ENCODE measurements at regions not wholly inside any gene's neighbourhood (a gene's known extent, or its start where the extent isn't known, plus 50 kb on each side); places are given as distances from the start of the nearest gene placed in this dataset.

DNA sequence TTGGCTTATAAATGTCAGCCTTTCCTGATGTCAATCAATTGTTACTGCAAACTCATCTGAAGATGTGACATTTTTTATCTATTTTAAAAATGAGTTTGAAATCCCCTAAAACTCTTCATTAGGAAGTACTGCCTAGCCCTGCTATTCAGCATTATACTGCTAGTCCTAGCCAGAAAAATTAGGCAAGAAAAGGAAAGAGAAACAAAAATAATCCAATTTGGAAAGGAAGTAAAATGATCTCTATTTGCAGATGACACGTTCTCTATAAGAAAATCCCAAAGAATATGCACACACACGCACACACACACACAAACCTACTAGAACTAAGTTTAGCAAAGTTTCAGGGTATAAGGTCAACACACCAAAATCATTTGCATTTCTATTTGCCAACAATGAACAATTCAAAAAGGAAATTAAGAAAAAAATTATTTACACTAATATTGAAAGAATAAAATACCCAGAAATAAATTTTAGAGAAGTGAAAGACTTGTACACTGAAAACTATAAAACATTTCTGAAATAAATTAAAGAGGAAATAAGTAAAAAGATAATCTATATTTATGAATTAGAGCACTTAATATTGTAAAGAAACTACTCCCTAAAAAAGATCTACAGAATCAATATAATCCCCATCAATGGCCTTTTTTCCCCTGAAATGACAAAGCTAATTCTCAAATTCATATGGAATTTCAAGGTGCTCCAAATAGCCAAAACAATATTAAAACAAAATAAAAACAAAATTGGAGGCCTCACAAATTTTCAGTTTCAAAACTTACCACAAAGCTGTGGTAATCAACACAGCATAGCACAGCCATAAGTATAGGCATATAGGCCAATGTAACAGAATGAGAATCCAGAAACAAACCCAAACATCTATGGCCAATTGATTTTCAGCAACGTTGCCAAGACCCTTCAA, 433.7 kb upstream of the TRIB2 start:
- WGBS, 2 donors = 82 to 85% methylated on average over 3 of the region's 3 CpGs
- intact Hi-C loops (cut with DNase I; ENCODE audit: low total_unique reads) = no loop called here

GRCh38 chr2:12284037-12284436, 432.7 kb upstream of the TRIB2 start:
- 79 to 85% methylated on average over 5 of the region's 5 CpGs for WGBS, 2 donors
- no peak for TF ChIP-seq CTCF (IDR thresholded peaks at IDR 0.05)
- no peak for TF ChIP-seq POLR2A (IDR thresholded peaks at IDR 0.05)
- no peak overlapping the region for H3K4me3 ChIP-seq (ENCODE audit: low read depth, poor library complexity, severe bottlenecking)
- intact Hi-C loops (cut with DNase I; ENCODE audit: low total_unique reads) = no loop called here
- no peak for DNase-seq (ENCODE audit: low spot score in 2 of 2)

More for the DNA sequence above, 433.7 kb upstream of the TRIB2 start:
- no peak for DNase-seq (ENCODE audit: low spot score in 2 of 2)
- TF ChIP-seq CTCF (IDR thresholded peaks at IDR 0.05) (no peak), POLR2A (IDR thresholded peaks at IDR 0.05) (no peak)
- H3K4me3 ChIP-seq (ENCODE audit: low read depth, poor library complexity, severe bottlenecking) = no peak overlapping the region

DNA sequence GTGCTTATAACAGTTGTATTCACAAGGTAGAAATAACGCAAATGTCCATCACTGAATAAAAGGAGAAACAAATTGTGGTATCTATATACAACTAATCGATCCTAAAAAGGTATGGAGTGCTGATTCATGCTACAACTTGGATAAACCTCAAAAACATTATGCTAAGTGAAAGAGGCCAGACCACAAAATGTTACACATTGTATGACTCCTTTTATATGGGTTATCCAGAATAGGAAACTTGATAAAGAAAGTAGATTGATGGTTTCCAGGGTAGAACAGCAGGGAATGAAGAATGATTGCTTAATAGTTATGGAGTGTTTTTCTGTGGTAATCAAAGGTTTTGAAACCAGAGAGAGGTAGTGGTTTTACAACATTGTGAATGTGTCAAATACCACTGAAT, 432.2 kb upstream of the TRIB2 start:
- 76 to 80% methylated on average over 2 of the region's 2 CpGs for WGBS, 2 donors
- TF ChIP-seq POLR2A (IDR thresholded peaks at IDR 0.05) = no peak
- TF ChIP-seq CTCF (IDR thresholded peaks at IDR 0.05) = no peak
- intact Hi-C loops (cut with DNase I; ENCODE audit: low total_unique reads) = no loop called here
- DNase-seq (ENCODE audit: low spot score in 2 of 2) = no peak
- no peak overlapping the region for H3K4me3 ChIP-seq (ENCODE audit: low read depth, poor library complexity, severe bottlenecking)

DNA sequence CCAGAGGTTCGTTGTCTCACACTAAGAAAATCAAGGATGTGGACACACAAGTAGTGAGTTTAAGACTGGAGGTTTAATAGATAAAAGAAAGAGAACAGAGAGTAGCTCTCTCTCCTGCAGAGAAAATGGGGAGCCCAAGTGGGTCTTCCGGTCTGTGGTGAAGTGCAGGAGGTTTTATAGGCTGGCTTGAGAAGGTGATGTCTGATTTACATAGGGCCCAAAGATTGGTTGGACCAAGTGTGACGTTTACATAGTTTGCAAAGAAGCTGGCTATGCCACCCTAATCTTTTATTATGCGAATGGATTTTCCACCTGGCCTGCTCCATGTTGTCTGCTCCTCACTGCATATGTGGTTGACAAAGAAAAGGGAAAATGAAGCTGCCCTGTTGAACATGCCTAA, 430.4 kb upstream of the TRIB2 start:
- intact Hi-C loops (cut with DNase I; ENCODE audit: low total_unique reads) = no loop called here
- no peak overlapping the region for H3K4me3 ChIP-seq (ENCODE audit: low read depth, poor library complexity, severe bottlenecking)
- no peak for DNase-seq (ENCODE audit: low spot score in 2 of 2)
- no peak for TF ChIP-seq POLR2A (IDR thresholded peaks at IDR 0.05)
- no peak for TF ChIP-seq CTCF (IDR thresholded peaks at IDR 0.05)
- WGBS, 2 donors = 79 to 88% methylated on average over 4 of the region's 4 CpGs

GRCh38 chr2:12287220-12287751, 429.4 kb upstream of the TRIB2 start:
- no peak for DNase-seq (ENCODE audit: low spot score in 2 of 2)
- no peak for TF ChIP-seq POLR2A (IDR thresholded peaks at IDR 0.05)
- TF ChIP-seq CTCF (IDR thresholded peaks at IDR 0.05) = no peak
- no peak overlapping the region for H3K4me3 ChIP-seq (ENCODE audit: low read depth, poor library complexity, severe bottlenecking)
- intact Hi-C loops (cut with DNase I; ENCODE audit: low total_unique reads) = no loop called here
- WGBS, 2 donors = 10 to 19% methylated on average over 5 of the region's 5 CpGs
